GM12878 (cell line): ENCODE measurements at regions not wholly inside any gene's neighbourhood (a gene's known extent, or its start where the extent isn't known, plus 50 kb on each side); places are given as distances from the start of the nearest gene placed in this dataset.

ENCODE experiments used
- ATAC-seq: fragments of 200-7000 bp; cut with Tn5 transposase; 3 replicates; pipeline ENCODE4 v1.9.1; 2020; ENCODE audit warnings: mild to moderate bottlenecking, moderate library complexity
- BruUV-seq: library from RNA; stranded (reverse); fragments of 400-500 nt; replicated peaks from 2 replicates; lab custom pipeline; 2021; lab: Mats Ljungman, UMichigan
- CTCF ChIA-PET: fragments of 300-600 bp; sonication (Branson Sonifier 250); formaldehyde crosslinking; extraction: SDS; loops from one replicate; lab custom pipeline; 2021; ENCODE audit warnings: inconsistent platforms; lab: Yijun Ruan, JAX
- POLR2A ChIA-PET: fragments of 350-600 bp; formaldehyde crosslinking; extraction: SDS; loops from one replicate; lab custom pipeline; 2021; ENCODE audit warnings: inconsistent platforms; lab: Charles Lee
- RAD21 ChIA-PET: fragments of 300-600 bp; sonication (Branson Sonifier 250); formaldehyde crosslinking; loops from one replicate; lab custom pipeline; 2023; ENCODE audit warnings: antibody characterized with exemption; ENCODE audit not compliant: unreplicated experiment; lab: Charles Lee
- SMC1A ChIA-PET: fragments of 300-600 bp; sonication (Branson Sonifier 250); formaldehyde crosslinking; loops from one replicate; lab custom pipeline; 2023; ENCODE audit not compliant: unreplicated experiment, uncharacterized antibody; lab: Charles Lee
- DNase-seq: peaks from one replicate; pipeline ENCODE4 v3.0.0-alpha.2; 2011; ENCODE audit warnings: low read depth, low spot score
- FAIRE-seq: peaks from 3 replicates; lab custom pipeline; 2011; peaks lifted over from hg19 to GRCh38; lab: Jason Lieb, UNC
- H2AFZ ChIP-seq: 2 replicates; pipeline ENCODE4 v1.6.0; 2011; ENCODE audit warnings: low read depth, low read length, control low read depth; ENCODE audit not compliant: control insufficient read depth
- H3K27ac ChIP-seq: 2 replicates; pipeline ENCODE4 v1.5.1; 2011; ENCODE audit warnings: control low read depth; ENCODE audit not compliant: control insufficient read depth, insufficient read depth
- H3K27me3 ChIP-seq, 2 experiments: replicated peaks in 1 of 2; 2 replicates each; pipeline versions ENCODE4 v1.6.0 to v1.6.1; 2011; ENCODE audit warnings: low read length in 1 of 2; ENCODE audit not compliant: control insufficient read depth in 2 of 2, insufficient read depth in 2 of 2
- H3K36me3 ChIP-seq, 2 experiments: 2 replicates each; pipeline ENCODE4 v1.5.1; 2011; ENCODE audit warnings: low read length in 1 of 2; ENCODE audit not compliant: control insufficient read depth in 2 of 2, insufficient read depth in 2 of 2
- H3K4me1 ChIP-seq: 2 replicates; pipeline ENCODE4 v1.6.1; 2011; ENCODE audit warnings: mild to moderate bottlenecking, low read length, moderate library complexity, mixed read lengths; ENCODE audit not compliant: control insufficient read depth, insufficient read depth
- H3K4me2 ChIP-seq: 2 replicates; pipeline ENCODE4 v1.6.0; 2011; ENCODE audit warnings: control low read depth; ENCODE audit not compliant: control insufficient read depth, insufficient read depth
- H3K4me3 ChIP-seq: fragments of 200-600 bp; sonication (generic); 2 replicates; pipeline ENCODE4 v1.5.1; 2016
- H3K79me2 ChIP-seq: 2 replicates; pipeline ENCODE4 v1.6.0; 2011; ENCODE audit warnings: low read length; ENCODE audit not compliant: control insufficient read depth, insufficient read depth
- H3K9ac ChIP-seq: 2 replicates; pipeline ENCODE4 v1.8.0; 2011; ENCODE audit warnings: low read length, control low read depth, mixed read lengths; ENCODE audit not compliant: control insufficient read depth, insufficient read depth
- H3K9me3 ChIP-seq: replicated peaks from 3 replicates; pipeline ENCODE4 v1.5.1; 2011; ENCODE audit warnings: mild to moderate bottlenecking, low read length; ENCODE audit not compliant: control insufficient read depth, insufficient read depth
- H4K20me1 ChIP-seq: 2 replicates; pipeline ENCODE4 v1.6.0; 2011; ENCODE audit not compliant: control insufficient read depth, insufficient read depth
- IRF3 ChIP-seq: fragments of 450-650 bp; IDR thresholded peaks from 2 replicates; pipeline ENCODE4 v1.6.1; 2014; ENCODE audit warnings: mild to moderate bottlenecking
- KDM1A ChIP-seq: fragments of 200-600 bp; sonication (generic); IDR thresholded peaks from 2 replicates; pipeline ENCODE4 v1.6.1; 2016; ENCODE audit warnings: borderline replicate concordance
- MAX ChIP-seq: IDR thresholded peaks from 2 replicates; pipeline ENCODE4 v1.6.1; 2012; ENCODE audit warnings: low read depth, low read length, improper control_type of control experiment
- NRF1 ChIP-seq: conservative IDR thresholded peaks from 2 replicates; pipeline ENCODE4 v1.6.1; 2011; ENCODE audit warnings: mild to moderate bottlenecking, low read depth, low read length, improper control_type of control experiment
- ZNF24 ChIP-seq: fragments of 450-650 bp; IDR thresholded peaks from 2 replicates; pipeline ENCODE4 v1.6.1; 2017; ENCODE audit warnings: antibody characterized with exemption, mild to moderate bottlenecking
- WGBS: methylation state at CpG from one replicate; pipeline ENCODE4 v1.1.6; 2016; ENCODE audit warnings: low lambda C conversion rate; ENCODE audit not compliant: insufficient replicate concordance, insufficient coverage; ENCODE audit errors: missing lambda C conversion rate; 5-methylcytosine and 5-hydroxymethylcytosine counted together
- in situ Hi-C: fragments of 300-500 bp; cut with MboI; formaldehyde crosslinking; loops from 9 replicates; pipeline ENCODE4 v1.14.3; 2018; ENCODE audit warnings: mixed read lengths
- intact Hi-C: fragments of 100-400 bp; cut with micrococcal nuclease; formaldehyde crosslinking; loops from one replicate; pipeline ENCODE4 v1.14.2; 2022; ENCODE audit not compliant: unreplicated experiment

GRCh38 chr22:47357493-47357892 lies 595.0 kb downstream of the TBC1D22A start (continued):
- TF ChIP-seq IRF3 (no peak), NRF1 (no peak)

GRCh38 chr22:47357086-47357485 lies 594.6 kb downstream of the TBC1D22A start:
- Histone ChIP-seq H3K27me3 (no peaks in the 10 kb centered on the region), H3K4me3 (no peak overlapping the region), H3K4me2 (no peak overlapping the region), H3K36me3 (no peaks in the 10 kb centered on the region), H3K79me2 (no peaks in the 10 kb centered on the region), H3K9me3 (no peaks in the 10 kb centered on the region; the same call in 2 of the 3 replicates), H3K4me1 (no peaks in the 10 kb centered on the region), H3K27ac (no peak overlapping the region), H2AFZ (no peak overlapping the region), H3K9ac (no peak overlapping the region), H4K20me1 (no peaks in the 10 kb centered on the region)
- no TSS peak for BruUV-seq
- POLR2A ChIA-PET: no interaction called here
- ATAC-seq (no peak), DNase-seq (no peak), FAIRE-seq (no peak)
- intact Hi-C loops: no loop called here
- 38% methylated on average over 7 of the region's 7 CpGs for WGBS
- in situ Hi-C loops: no loop called here
- CTCF ChIA-PET: no interaction called here
- SMC1A ChIA-PET: no interaction called here
- RAD21 ChIA-PET: no interaction called here
- TF ChIP-seq ZNF24 (no peak), MAX (no peak), KDM1A (no peak)
